Nephron progenitor cell (in vitro differentiated cells): ENCODE measurements at regions not wholly inside any gene's neighbourhood (a gene's known extent, or its start where the extent isn't known, plus 50 kb on each side); places are given as distances from the start of the nearest gene placed in this dataset.

Experiments
- DNase-seq: peaks from one replicate; pipeline ENCODE4 v3.0.0; 2021
- H3K27ac Mint-ChIP-seq: 2 replicates; pipeline ENCODE4 v1.8.0; 2021; ENCODE audit warnings: mild to moderate bottlenecking, moderate library complexity, mixed read lengths
- H3K27me3 Mint-ChIP-seq: 2 replicates; pipeline ENCODE4 v1.8.0; 2021; ENCODE audit warnings: mild to moderate bottlenecking, low read depth, mixed read lengths; ENCODE audit not compliant: poor library complexity
- H3K36me3 Mint-ChIP-seq: 2 replicates; pipeline ENCODE4 v1.8.0; 2021; ENCODE audit warnings: low read depth, mixed read lengths
- H3K4me1 Mint-ChIP-seq: 2 replicates; pipeline ENCODE4 v1.8.0; 2021; ENCODE audit warnings: mixed read lengths
- H3K4me3 Mint-ChIP-seq: 2 replicates; pipeline ENCODE4 v1.8.0; 2021; ENCODE audit warnings: mild to moderate bottlenecking, moderate library complexity, mixed read lengths
- H3K9me3 Mint-ChIP-seq: 2 replicates; pipeline ENCODE4 v1.8.0; 2021; ENCODE audit warnings: mild to moderate bottlenecking, moderate library complexity, mixed read lengths
- TF ChIP-seq, protein P1 (sequence below): fragments of 200-600 bp; sonication (generic); IDR thresholded peaks from 2 replicates; pipeline ENCODE4 v1.5.0; 2021; ENCODE audit warnings: antibody characterized with exemption

DNA sequence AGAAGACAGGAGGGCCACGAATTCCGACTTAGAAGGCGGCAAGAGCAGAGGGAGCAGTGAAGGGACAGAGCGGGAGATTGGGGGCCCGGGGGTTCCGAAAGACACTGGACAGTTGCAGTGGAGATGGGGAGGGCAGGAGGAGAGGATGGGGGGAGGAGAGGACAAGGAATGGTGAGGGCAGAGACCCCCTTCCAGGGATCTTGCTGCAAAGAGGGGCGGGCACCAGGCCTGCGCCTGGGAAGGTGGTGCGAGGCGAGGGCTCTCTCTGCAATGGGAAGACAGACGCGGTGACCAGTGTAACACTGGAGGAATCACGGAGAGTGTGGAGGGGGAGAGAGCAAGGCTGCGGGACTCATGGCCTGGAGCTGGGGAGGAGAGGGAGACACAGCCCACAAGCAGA, 185.2 kb downstream of the RBFOX3 start:
- Mint-ChIP-seq H3K4me1 (peaks cover 52% of the 10 kb centered on the region), H3K4me3 (no peak overlapping the region), H3K27me3 (peaks cover 28% of the 10 kb centered on the region), H3K36me3 (no peaks in the 10 kb centered on the region), H3K9me3 (no peaks in the 10 kb centered on the region), H3K27ac (no peak overlapping the region)
- TF ChIP-seq, protein P1, sequence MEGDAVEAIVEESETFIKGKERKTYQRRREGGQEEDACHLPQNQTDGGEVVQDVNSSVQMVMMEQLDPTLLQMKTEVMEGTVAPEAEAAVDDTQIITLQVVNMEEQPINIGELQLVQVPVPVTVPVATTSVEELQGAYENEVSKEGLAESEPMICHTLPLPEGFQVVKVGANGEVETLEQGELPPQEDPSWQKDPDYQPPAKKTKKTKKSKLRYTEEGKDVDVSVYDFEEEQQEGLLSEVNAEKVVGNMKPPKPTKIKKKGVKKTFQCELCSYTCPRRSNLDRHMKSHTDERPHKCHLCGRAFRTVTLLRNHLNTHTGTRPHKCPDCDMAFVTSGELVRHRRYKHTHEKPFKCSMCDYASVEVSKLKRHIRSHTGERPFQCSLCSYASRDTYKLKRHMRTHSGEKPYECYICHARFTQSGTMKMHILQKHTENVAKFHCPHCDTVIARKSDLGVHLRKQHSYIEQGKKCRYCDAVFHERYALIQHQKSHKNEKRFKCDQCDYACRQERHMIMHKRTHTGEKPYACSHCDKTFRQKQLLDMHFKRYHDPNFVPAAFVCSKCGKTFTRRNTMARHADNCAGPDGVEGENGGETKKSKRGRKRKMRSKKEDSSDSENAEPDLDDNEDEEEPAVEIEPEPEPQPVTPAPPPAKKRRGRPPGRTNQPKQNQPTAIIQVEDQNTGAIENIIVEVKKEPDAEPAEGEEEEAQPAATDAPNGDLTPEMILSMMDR = no peak
- no peak for DNase-seq

DNA sequence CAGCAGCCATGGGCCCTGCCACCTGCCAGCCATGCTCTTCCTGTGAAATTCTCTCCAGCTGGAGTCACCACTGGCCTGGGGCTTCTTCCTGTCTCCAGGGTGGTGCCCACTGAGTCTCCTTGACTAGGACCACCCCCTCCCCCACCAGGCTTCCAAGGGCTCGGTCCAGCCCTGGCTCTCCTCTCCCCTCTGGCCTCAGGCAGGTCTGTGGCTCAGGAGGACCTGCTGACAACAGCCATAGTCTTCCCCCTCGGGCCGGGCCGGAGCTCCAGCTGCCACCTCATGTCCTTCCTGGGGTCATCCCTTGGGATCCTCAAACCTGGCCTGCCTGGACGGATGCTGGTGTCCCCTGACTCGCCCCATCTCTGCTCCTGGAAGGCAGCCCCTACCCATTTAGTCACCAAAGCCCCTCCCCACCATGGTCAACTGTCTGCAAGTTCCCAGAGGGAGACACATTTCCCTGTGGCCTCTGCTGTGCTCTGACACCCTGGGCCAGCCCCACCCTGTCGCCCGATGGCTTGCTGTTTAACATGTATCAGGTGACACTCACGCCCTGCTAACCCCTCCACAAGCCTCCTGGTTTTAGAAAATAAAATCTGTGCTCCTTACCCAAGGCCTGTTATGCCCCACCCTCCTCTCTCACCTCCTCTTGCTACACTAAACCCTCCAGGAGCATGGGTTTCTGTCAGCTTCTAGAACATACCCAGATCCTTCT, 186.2 kb downstream of the RBFOX3 start:
- Mint-ChIP-seq H3K27ac (peak overlapping the region; percentile 41), H3K36me3 (no peaks in the 10 kb centered on the region), H3K9me3 (no peaks in the 10 kb centered on the region), H3K4me3 (peak overlapping the region; percentile 49), H3K4me1 (peaks cover 63% of the 10 kb centered on the region), H3K27me3 (peaks cover 29% of the 10 kb centered on the region)
- DNase-seq = peak; percentile 37
- TF ChIP-seq, protein P1 = no peak

DNA sequence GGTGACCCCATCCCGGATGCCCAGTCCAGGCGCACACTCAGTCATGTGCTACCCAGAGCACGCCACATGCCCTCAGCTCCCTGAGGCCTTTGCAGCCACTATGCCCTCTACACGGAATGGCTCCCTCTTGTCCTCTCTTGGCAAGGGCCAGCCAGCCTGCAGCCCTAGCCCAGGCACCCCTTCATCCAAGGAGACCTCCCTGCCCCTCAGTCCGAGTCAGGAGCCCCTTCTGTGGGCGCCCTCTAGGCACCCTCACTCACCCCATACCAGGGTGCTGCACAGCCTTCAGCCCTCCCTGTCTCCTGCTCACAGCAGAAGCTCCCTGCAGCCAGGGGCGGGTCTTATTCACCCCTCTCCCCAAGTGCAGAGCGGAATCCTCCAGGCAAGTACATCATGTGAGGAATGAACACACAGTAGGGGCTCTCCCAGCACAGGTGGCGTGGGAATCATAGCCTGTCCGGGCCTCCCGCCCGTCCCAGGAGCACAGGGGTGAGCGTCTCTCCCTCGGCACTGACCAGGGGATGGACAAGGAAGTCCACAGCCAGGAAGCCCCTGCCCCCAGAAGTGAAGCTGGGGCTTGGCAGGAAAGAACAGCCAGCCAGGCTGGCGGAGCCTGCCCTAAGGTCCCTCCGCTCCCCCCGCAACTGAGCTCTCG, 186.9 kb downstream of the RBFOX3 start:
- Mint-ChIP-seq H3K36me3 (no peaks in the 10 kb centered on the region), H3K4me3 (no peak overlapping the region), H3K9me3 (no peaks in the 10 kb centered on the region), H3K27ac (peak overlapping the region; percentile 81), H3K27me3 (peaks cover 26% of the 10 kb centered on the region), H3K4me1 (peaks cover 63% of the 10 kb centered on the region)
- no peak for DNase-seq
- TF ChIP-seq, protein P1 = no peak

DNA sequence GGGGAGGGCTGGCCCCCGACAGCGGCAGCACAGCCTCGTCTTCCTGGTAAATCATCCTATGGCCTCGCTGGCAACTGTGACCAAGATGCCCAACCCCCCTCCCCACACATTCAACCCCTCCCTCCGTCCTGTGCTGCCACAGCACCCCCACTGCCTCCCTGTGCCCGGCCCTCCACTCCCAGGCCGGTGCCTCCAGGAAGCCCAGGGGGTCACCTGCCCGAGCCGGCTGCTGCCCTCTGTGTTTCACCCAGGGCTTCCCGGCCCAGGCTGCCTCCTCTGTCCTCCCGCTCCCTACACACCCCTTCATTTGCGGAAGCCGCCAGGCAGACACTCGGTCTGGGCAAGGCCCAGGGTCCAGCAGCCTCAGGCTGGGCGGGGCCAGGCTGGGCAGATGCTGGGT, 188.6 kb downstream of the RBFOX3 start:
- H3K27ac Mint-ChIP-seq = no peak overlapping the region
- H3K4me3 Mint-ChIP-seq = no peak overlapping the region
- no peaks in the 10 kb centered on the region for H3K36me3 Mint-ChIP-seq
- H3K27me3 Mint-ChIP-seq = peaks cover 34% of the 10 kb centered on the region
- DNase-seq = no peak
- no peaks in the 10 kb centered on the region for H3K9me3 Mint-ChIP-seq
- peaks cover 59% of the 10 kb centered on the region for H3K4me1 Mint-ChIP-seq
- TF ChIP-seq, protein P1 = no peak

DNA sequence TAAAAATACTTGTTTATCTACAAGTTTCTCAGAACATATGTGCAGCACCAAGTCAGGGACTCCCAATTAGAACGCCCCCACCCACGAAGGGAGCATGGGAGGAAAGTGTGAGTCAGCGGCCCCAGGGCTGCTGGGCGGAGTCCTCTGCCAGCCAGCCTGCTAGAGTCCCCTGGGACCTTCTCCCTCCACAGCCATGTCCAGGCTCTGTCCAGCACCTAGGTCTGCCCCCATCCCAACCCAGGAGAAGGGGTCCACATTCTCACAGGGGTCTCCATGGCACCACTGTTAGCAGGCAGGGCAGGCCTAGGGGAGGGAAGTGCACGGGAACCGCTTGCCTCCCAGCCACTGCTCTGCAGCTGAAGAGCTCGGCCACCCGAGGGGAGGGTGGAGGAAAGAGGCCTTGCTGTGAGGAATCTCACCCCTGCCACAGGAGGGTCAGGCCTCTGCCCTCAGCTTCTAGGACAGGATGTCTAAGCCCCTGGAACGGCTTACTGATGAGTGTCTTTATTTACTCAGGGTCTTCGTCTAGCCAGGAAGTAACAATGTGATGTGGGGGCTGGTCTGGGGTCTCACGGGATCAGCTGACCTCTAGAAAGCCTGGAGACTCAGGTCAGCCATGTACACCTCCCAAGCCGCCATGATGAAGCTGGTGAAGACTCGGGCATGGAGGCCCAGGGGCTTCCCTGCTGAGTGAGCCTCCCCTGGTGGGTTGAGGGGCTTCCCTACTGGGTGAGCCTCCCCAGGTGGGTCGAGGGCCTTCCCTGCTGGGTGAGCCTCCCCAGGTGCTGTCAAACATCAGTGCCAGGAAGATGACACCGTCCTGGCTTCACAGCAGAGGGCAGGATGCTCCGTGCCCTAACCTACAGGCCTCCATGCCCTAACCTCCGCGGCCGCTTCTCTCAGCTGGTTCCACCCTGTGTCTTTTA, 190.3 kb downstream of the RBFOX3 start:
- DNase-seq = peak; percentile 62
- H3K36me3 Mint-ChIP-seq = no peaks in the 10 kb centered on the region
- TF ChIP-seq, protein P1 = no peak
- H3K4me3 Mint-ChIP-seq = no peak overlapping the region
- peaks cover 34% of the 10 kb centered on the region for H3K27me3 Mint-ChIP-seq
- peaks cover 50% of the 10 kb centered on the region for H3K4me1 Mint-ChIP-seq
- H3K9me3 Mint-ChIP-seq = no peaks in the 10 kb centered on the region
- H3K27ac Mint-ChIP-seq = peak overlapping the region; percentile 77
